ENCODE measurements at regions not wholly inside any gene's neighbourhood (a gene's known extent, or its start where the extent isn't known, plus 50 kb on each side); places are given as distances from the start of the nearest gene placed in this dataset.

DNA sequence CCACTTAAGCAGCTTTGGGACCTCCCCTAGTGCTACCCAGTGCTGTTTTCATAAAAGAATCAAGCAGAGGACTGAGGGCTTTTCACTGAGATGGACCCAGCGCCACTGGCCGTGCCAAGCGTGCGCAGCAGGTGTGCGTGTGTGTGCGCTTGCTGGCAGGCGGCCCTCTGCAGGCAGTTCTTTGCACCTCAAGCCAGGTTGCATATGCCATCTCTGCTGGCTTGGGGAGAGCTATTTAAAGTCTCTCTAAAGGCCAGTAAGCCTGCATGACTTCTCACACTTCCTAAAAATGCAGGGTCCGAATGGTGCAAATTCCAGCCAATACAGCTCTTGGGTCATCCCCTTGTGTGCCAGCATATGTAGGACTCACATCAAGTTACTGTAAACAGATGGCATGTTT, 255.5 kb downstream of the RNF152 start:
- CTCF ChIA-PET (ENCODE audit: low intra/inter-chr PET ratio): no interaction called here
- in situ Hi-C loops (cut with MboI): no loop called here
- WGBS (ENCODE audit: insufficient coverage, low coverage, missing lambda C conversion rate): 2% methylated on average over 7 of the region's 8 CpGs
- TF ChIP-seq POLR2AphosphoS2 (IDR thresholded peaks at IDR 0.05; ENCODE audit: low read length): no peak
- TF ChIP-seq CREB3L1 (IDR thresholded peaks at IDR 0.05; ENCODE audit: borderline replicate concordance, low read depth): no peak
- no peak for TF ChIP-seq ZKSCAN8 (CRISPR knock-in tag; IDR thresholded peaks at IDR 0.05)
- no peak for TF ChIP-seq NCOA1 (IDR thresholded peaks at IDR 0.05; ENCODE audit: low read depth)
- TF ChIP-seq ETS2 (tag; IDR thresholded peaks at IDR 0.05; ENCODE audit: borderline replicate concordance, poor library complexity, severe bottlenecking): no peak
- no peak for TF ChIP-seq ZNF23 (CRISPR knock-in tag; IDR thresholded peaks at IDR 0.05)
- no peak for TF ChIP-seq ZNF408 (CRISPR knock-in tag; IDR thresholded peaks at IDR 0.05; ENCODE audit: low read depth)
- TF ChIP-seq, protein P1, sequence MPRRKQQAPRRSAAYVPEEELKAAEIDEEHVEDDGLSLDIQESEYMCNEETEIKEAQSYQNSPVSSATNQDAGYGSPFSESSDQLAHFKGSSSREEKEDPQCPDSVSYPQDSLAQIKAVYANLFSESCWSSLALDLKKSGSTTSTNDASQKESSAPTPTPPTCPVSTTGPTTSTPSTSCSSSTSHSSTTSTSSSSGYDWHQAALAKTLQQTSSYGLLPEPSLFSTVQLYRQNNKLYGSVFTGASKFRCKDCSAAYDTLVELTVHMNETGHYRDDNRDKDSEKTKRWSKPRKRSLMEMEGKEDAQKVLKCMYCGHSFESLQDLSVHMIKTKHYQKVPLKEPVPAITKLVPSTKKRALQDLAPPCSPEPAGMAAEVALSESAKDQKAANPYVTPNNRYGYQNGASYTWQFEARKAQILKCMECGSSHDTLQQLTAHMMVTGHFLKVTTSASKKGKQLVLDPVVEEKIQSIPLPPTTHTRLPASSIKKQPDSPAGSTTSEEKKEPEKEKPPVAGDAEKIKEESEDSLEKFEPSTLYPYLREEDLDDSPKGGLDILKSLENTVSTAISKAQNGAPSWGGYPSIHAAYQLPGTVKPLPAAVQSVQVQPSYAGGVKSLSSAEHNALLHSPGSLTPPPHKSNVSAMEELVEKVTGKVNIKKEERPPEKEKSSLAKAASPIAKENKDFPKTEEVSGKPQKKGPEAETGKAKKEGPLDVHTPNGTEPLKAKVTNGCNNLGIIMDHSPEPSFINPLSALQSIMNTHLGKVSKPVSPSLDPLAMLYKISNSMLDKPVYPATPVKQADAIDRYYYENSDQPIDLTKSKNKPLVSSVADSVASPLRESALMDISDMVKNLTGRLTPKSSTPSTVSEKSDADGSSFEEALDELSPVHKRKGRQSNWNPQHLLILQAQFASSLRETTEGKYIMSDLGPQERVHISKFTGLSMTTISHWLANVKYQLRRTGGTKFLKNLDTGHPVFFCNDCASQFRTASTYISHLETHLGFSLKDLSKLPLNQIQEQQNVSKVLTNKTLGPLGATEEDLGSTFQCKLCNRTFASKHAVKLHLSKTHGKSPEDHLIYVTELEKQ (CRISPR knock-in tag; IDR thresholded peaks at IDR 0.05): no peak
- no peak for TF ChIP-seq YBX1 (IDR thresholded peaks at IDR 0.05)
- TF ChIP-seq, protein P2, sequence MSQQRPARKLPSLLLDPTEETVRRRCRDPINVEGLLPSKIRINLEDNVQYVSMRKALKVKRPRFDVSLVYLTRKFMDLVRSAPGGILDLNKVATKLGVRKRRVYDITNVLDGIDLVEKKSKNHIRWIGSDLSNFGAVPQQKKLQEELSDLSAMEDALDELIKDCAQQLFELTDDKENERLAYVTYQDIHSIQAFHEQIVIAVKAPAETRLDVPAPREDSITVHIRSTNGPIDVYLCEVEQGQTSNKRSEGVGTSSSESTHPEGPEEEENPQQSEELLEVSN (IDR thresholded peaks at IDR 0.05; ENCODE audit: borderline replicate concordance in 1 of 2, extremely low read depth in 1 of 2, insufficient read depth in 1 of 2, insufficient read length in 1 of 2, low read depth in 1 of 2, low read length in 1 of 2, poor library complexity in 1 of 2, severe bottlenecking in 1 of 2): no peak
- no peak for TF ChIP-seq ETV5 (CRISPR knock-in tag; IDR thresholded peaks at IDR 0.05; ENCODE audit: low read depth)
- no peak for TF ChIP-seq ZC3H11A (IDR thresholded peaks at IDR 0.05; ENCODE audit: low read depth, low read length)
- no peak for TF ChIP-seq SREBF1 (IDR thresholded peaks at IDR 0.05; ENCODE audit: borderline replicate concordance, low read depth, low read length)
- TF ChIP-seq ZNF3 (CRISPR knock-in tag; IDR thresholded peaks at IDR 0.05): no peak
- no peak for TF ChIP-seq MAFG (tag; conservative IDR thresholded peaks at IDR 0.05)
- no peak for TF ChIP-seq POLR2H (tag; IDR thresholded peaks at IDR 0.05; ENCODE audit: low read depth)
- TF ChIP-seq HCFC1 (IDR thresholded peaks at IDR 0.05; ENCODE audit: low read depth, low read length): no peak
- TF ChIP-seq SIN3A (IDR thresholded peaks at IDR 0.05; ENCODE audit: borderline replicate concordance in 2 of 2, control insufficient read depth in 1 of 2, low read depth in 2 of 2, low read length in 2 of 2): no peak

More for the DNA sequence above, 255.5 kb downstream of the RNF152 start:
- Histone ChIP-seq H4K20me1 (replicated peaks; ENCODE audit: control insufficient read depth, insufficient read depth, low read length) (no peaks in the 10 kb centered on the region), H3K4me3 (no peak overlapping the region), H3K9ac (ENCODE audit: insufficient read depth in 1 of 2, low read depth in 2 of 2, low read length in 2 of 2) (no peak overlapping the region), H3K79me2 (ENCODE audit: control insufficient read depth, insufficient read depth, low read length) (no peaks in the 10 kb centered on the region), H3K36me3 (ENCODE audit: control insufficient read depth, insufficient read depth, low read length) (no peaks in the 10 kb centered on the region), H3K9me3 (replicated peaks; ENCODE audit: control insufficient read depth, insufficient read depth, low read depth, low read length) (no peaks in the 10 kb centered on the region), H3K4me1 (replicated peaks in 1 of 2; ENCODE audit: control insufficient read depth in 2 of 2, insufficient read depth in 2 of 2, low read length in 2 of 2) (no peaks in the 10 kb centered on the region), H2AFZ (ENCODE audit: low read depth, low read length) (no peak overlapping the region), H3K9me1 (ENCODE audit: control insufficient read depth, insufficient read depth, low read length) (no peaks in the 10 kb centered on the region), H3K4me2 (ENCODE audit: insufficient read depth, low read length) (no peak overlapping the region), H3K27ac (ENCODE audit: extremely low read depth, low read depth, low read length) (no peak overlapping the region), H3K27me3 (ENCODE audit: control insufficient read depth in 2 of 2, insufficient read depth in 2 of 2, low read length in 2 of 2) (no peaks in the 10 kb centered on the region)
- DNase-seq (ENCODE audit: extremely low read depth in 1 of 4, low spot score in 3 of 4) (no peak), FAIRE-seq (no peak), ATAC-seq (no peak)
- no TSS peak for BruUV-seq (replicated peaks)
- intact Hi-C loops (cut with micrococcal nuclease): loop anchor here (2.0 kb wide), 1 partner anchor 493 kb away; no protein-coding TSS in a partner anchor
- POLR2A ChIA-PET: interaction anchor here (0.5 kb wide), 1 partner anchor 12 kb away, joined by 3 read pairs; no protein-coding TSS in a partner anchor

All from K562 (cell line).